ENCODE measurements at regions not wholly inside any gene's neighbourhood (a gene's known extent, or its start where the extent isn't known, plus 50 kb on each side); places are given as distances from the start of the nearest gene placed in this dataset.

DNA sequence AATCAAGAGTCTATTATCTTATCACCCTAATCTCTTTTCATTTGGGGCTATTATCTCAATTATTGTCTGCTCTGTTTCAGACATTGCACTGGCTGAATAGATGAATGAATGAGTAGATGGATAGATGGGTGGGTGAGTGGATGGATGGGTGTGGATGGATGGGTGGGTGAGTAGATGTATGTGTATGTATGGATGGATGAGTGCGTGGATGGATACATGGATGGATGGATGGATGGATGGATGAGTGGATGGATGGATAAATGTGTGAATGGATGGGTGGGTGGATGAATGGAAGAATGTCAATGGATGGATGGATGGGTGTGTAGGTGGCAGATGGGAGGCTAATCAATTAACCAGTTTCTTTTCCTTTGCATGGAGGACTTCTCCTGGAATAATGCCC, 301.7 kb downstream of the NSG2 start:
- POLR2A ChIA-PET = no interaction called here
- H3K9me3 ChIP-seq (replicated peaks; ENCODE audit: control insufficient read depth, insufficient read depth, low read length) = no peaks in the 10 kb centered on the region
- H3K27me3 ChIP-seq (replicated peaks in 1 of 2; ENCODE audit: control insufficient read depth in 2 of 2, insufficient read depth in 2 of 2, low read length in 1 of 2) = peaks cover 0 to 3% of the 10 kb centered on the region in 2 experiments; a peak in 3 of 4 replicates
- 0% methylated on average over 1 of the region's 1 CpG for WGBS (ENCODE audit: insufficient coverage, insufficient replicate concordance, low lambda C conversion rate, missing lambda C conversion rate)
- SMC1A ChIA-PET (ENCODE audit: uncharacterized antibody, unreplicated experiment) = no interaction called here
- intact Hi-C loops (cut with micrococcal nuclease; ENCODE audit: unreplicated experiment) = no loop called here
- in situ Hi-C loops (cut with MboI) = no loop called here
- DNase-seq (ENCODE audit: low read depth, low spot score) (no peak), FAIRE-seq (no peak), ATAC-seq (no peak)
- BruUV-seq (replicated peaks) = no TSS peak
- H3K9ac ChIP-seq (ENCODE audit: control insufficient read depth, insufficient read depth, low read length) = no peak overlapping the region
- RAD21 ChIA-PET (ENCODE audit: unreplicated experiment) = no interaction called here
- H4K20me1 ChIP-seq (ENCODE audit: control insufficient read depth, insufficient read depth) = no peaks in the 10 kb centered on the region
- H3K4me3 ChIP-seq = no peak overlapping the region
- H3K4me2 ChIP-seq (ENCODE audit: control insufficient read depth, insufficient read depth) = no peak overlapping the region
- H3K36me3 ChIP-seq (ENCODE audit: control insufficient read depth in 2 of 2, insufficient read depth in 2 of 2, low read length in 1 of 2) = no peaks in the 10 kb centered on the region
- H3K4me1 ChIP-seq (ENCODE audit: control insufficient read depth, insufficient read depth, low read length) = no peaks in the 10 kb centered on the region
- TF ChIP-seq NFYB (IDR thresholded peaks at IDR 0.05; ENCODE audit: insufficient read depth, low read depth, low read length) (no peak), NR2C2 (IDR thresholded peaks at IDR 0.05; ENCODE audit: borderline replicate concordance, control insufficient read depth, insufficient read length, low read depth) (no peak), NRF1 (conservative IDR thresholded peaks at IDR 0.05; ENCODE audit: low read depth, low read length) (no peak), JUND (IDR thresholded peaks at IDR 0.05; ENCODE audit: low read depth, low read length) (no peak), PAX8 (IDR thresholded peaks at IDR 0.05) (no peak), CHD1 (IDR thresholded peaks at IDR 0.05; ENCODE audit: low read depth, low read length) (no peak)
- TF ChIP-seq, protein P1, sequence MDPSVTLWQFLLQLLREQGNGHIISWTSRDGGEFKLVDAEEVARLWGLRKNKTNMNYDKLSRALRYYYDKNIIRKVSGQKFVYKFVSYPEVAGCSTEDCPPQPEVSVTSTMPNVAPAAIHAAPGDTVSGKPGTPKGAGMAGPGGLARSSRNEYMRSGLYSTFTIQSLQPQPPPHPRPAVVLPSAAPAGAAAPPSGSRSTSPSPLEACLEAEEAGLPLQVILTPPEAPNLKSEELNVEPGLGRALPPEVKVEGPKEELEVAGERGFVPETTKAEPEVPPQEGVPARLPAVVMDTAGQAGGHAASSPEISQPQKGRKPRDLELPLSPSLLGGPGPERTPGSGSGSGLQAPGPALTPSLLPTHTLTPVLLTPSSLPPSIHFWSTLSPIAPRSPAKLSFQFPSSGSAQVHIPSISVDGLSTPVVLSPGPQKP (IDR thresholded peaks at IDR 0.05; ENCODE audit: low read depth, low read length) = no peak
- TF ChIP-seq, protein P2, sequence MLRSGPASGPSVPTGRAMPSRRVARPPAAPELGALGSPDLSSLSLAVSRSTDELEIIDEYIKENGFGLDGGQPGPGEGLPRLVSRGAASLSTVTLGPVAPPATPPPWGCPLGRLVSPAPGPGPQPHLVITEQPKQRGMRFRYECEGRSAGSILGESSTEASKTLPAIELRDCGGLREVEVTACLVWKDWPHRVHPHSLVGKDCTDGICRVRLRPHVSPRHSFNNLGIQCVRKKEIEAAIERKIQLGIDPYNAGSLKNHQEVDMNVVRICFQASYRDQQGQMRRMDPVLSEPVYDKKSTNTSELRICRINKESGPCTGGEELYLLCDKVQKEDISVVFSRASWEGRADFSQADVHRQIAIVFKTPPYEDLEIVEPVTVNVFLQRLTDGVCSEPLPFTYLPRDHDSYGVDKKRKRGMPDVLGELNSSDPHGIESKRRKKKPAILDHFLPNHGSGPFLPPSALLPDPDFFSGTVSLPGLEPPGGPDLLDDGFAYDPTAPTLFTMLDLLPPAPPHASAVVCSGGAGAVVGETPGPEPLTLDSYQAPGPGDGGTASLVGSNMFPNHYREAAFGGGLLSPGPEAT (IDR thresholded peaks at IDR 0.05; ENCODE audit: low read depth) = no peak
- no peaks in the 10 kb centered on the region for H3K79me2 ChIP-seq (ENCODE audit: control insufficient read depth, insufficient read depth, low read length)
- no peak overlapping the region for H3K27ac ChIP-seq (ENCODE audit: control insufficient read depth, insufficient read depth)
- no peak overlapping the region for H2AFZ ChIP-seq (ENCODE audit: control insufficient read depth, low read depth, low read length)
- CTCF ChIA-PET = interaction anchor here (1.1 kb wide), 1 partner anchor 20 kb away, joined by 4 read pairs; no protein-coding TSS in a partner anchor

Data from GM12878 (cell line).